RWPE1 (cell line): ENCODE measurements at regions not wholly inside any gene's neighbourhood (a gene's known extent, or its start where the extent isn't known, plus 50 kb on each side); places are given as distances from the start of the nearest gene placed in this dataset.
"Not testable (repeated sequence)": the region's sequence is repeated elsewhere in the genome, so short reads cannot be mapped to it uniquely, and the experiment has no call there.

Experiments
- CTCF ChIA-PET: fragments of 350-600 bp; sonication (Branson Sonifier 250); formaldehyde crosslinking; extraction: SDS; loops from one replicate; lab custom pipeline; 2021; lab: Yijun Ruan, JAX
- POLR2A ChIA-PET: fragments of 400-600 bp; formaldehyde crosslinking; extraction: SDS; loops from one replicate; lab custom pipeline; 2020; ENCODE audit warnings: antibody characterized with exemption; ENCODE audit not compliant: low non-redundant PET; lab: Yijun Ruan, JAX
- DNase-seq: peaks from one replicate; pipeline ENCODE4 v3.0.0; 2012; ENCODE audit warnings: low spot score
- H3K27ac ChIP-seq: fragments of 450-650 bp; 2 replicates; pipeline ENCODE4 v1.5.1; 2017
- CTCF ChIP-seq: fragments of 450-650 bp; conservative IDR thresholded peaks from 2 replicates; pipeline ENCODE4 v1.5.1; 2017; ENCODE audit warnings: low read depth, mild to moderate bottlenecking

GRCh38 chr1:212166244-212166643 is 119.0 kb upstream of the PPP2R5A start:
- ChIA-PET CTCF (no interaction called here), POLR2A (no interaction called here)
- DNase-seq, result no peak
- no peak overlapping the region for H3K27ac ChIP-seq
- TF ChIP-seq CTCF, result no peak

- no peak for TF ChIP-seq CTCF
- no peak for DNase-seq
- H3K27ac ChIP-seq, result no peak overlapping the region
- ChIA-PET CTCF (no interaction called here), POLR2A (no interaction called here)
These were observed 118.6 kb upstream of the PPP2R5A start for GRCh38 chr1:212166644-212167043.

- H3K27ac ChIP-seq, result no peak overlapping the region
- no peak for TF ChIP-seq CTCF
- no peak for DNase-seq
- ChIA-PET CTCF (no interaction called here), POLR2A (no interaction called here)
These were observed 118.1 kb upstream of the PPP2R5A start for GRCh38 chr1:212167098-212167497.

GRCh38 chr1:212173567-212173966 is 111.6 kb upstream of the PPP2R5A start:
- no peak for TF ChIP-seq CTCF
- no peak for DNase-seq
- POLR2A ChIA-PET, result no interaction called here
- H3K27ac ChIP-seq, result no peak overlapping the region
- CTCF ChIA-PET, result no interaction called here

GRCh38 chr1:212174295-212174694 is 110.9 kb upstream of the PPP2R5A start:
- H3K27ac ChIP-seq, POLR2A ChIA-PET, DNase-seq, CTCF ChIA-PET: not testable (repeated sequence)

- CTCF ChIA-PET, result interaction anchor here (0.6 kb wide), 1 partner anchor 154 kb away, joined by 3 read pairs; no protein-coding TSS in a partner anchor
- TF ChIP-seq CTCF, result no peak
- POLR2A ChIA-PET, result no interaction called here
- DNase-seq, result no peak
- no peak overlapping the region for H3K27ac ChIP-seq
These were observed 107.7 kb upstream of the PPP2R5A start for GRCh38 chr1:212177542-212177941.

GRCh38 chr1:212178851-212179250 is 106.4 kb upstream of the PPP2R5A start:
- H3K27ac ChIP-seq, result peak overlapping the region; percentile 90
- POLR2A ChIA-PET, result no interaction called here
- CTCF ChIA-PET, result interaction anchor here (0.6 to 0.7 kb wide), 3 partner anchors 16 to 159 kb away, joined by 3 to 5 read pairs (median 3); no protein-coding TSS in a partner anchor
- TF ChIP-seq CTCF, result no peak
- DNase-seq, result no peak
